HG03066 (cell line): ENCODE measurements at regions not wholly inside any gene's neighbourhood (a gene's known extent, or its start where the extent isn't known, plus 50 kb on each side); places are given as distances from the start of the nearest gene placed in this dataset.

Experiments used
- ATAC-seq: cut with Tn5 transposase; IDR thresholded peaks from one replicate; pipeline ENCODE4 v1.9.1; 2021; ENCODE audit warnings: low read depth; ENCODE audit not compliant: unreplicated experiment

DNA sequence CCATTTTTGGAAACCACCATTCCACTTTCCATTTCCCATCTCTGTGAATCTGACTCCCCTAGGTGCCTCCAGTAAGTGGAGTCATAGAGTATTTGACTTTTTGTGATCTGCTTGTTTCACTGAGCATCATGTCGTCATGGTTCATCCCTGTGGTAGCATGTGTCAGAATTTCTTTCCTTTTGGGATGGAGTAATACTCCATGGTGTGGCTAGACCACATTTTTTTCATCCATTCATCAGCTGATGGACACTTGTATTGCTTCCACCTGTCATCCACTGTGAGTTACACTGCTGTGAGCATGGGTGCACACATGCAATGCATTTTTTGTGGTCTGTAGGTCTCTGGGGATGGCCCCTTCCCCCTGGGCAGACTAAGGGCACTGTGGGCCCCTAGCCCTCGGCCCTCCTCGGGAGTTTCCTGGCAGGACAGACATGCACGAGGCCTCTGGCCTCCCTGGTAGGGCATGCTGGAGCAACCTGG lies 115.9 kb downstream of the GADD45G start:
- ATAC-seq: no peak

DNA sequence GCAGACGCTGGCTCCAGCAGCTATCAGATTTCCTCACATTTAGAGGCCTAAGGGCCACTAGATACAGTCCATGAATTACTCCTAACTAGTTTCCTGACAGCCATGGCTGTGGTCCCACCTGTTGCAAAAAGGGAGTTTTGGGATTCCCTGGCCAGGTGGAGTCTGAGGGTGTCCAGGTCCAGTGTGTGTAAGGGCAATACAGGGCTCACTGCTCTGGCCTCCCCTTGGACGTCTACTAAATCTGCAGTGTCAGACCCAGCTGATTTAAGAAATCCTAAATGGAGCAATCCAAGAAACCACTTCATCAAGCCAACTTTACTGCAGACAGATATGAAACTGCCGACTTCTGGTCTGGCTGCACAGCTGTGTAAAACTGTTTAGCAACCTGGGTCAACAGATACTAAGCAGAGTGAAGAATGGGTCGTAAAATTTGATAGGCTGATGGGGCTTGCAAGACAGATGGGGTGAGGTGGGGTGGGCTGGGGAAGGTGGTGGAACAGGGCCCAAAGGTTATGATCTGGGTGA lies 116.4 kb downstream of the GADD45G start:
- no peak for ATAC-seq

DNA sequence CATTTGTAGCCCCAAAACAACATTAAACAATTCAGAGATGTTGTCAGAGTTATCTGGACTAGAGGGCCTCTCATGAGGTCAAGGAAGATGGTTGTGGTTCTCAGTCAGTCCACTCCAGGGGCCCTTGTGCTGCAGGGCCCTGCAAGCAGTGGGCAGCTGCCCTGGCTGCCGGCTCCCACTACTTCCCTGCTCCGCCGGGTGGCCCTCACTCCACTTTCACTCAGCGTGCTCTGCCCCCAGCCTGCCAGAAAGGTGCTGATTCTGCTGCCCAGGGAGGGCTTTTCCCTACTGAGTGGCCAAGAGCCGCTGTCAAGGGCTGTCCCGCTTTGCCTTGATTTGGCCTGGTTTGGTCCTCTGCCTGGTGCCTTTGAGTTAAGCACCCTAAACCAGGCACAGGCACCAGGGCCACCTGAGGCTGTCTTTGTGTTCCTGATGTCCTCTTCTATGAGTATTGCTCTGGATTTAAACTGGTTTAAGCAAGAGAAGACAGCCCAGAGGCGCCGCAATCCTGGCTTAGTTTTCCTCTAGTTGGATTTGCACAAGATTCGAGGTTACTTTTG lies 117.2 kb downstream of the GADD45G start:
- ATAC-seq: no peak

DNA sequence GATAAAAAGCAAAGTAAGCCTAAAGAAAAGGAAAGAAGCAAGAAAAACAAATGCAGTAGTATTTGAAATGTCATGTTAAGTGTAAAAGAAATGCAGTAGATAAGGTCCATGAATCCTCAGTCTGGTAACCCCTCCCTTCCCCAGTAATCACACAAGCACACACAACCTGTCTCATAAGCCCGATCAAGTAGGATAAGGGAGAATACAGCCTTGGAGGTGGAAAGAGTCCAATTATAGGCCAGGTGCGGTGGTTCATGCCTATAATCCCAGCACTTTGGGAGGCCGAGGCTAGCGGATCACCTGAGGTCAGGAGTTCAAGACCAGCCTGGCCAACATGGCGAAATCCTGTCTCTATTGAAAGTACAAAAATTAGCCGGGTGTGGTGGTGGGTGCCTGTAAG lies 117.9 kb downstream of the GADD45G start:
- ATAC-seq: no peak

DNA sequence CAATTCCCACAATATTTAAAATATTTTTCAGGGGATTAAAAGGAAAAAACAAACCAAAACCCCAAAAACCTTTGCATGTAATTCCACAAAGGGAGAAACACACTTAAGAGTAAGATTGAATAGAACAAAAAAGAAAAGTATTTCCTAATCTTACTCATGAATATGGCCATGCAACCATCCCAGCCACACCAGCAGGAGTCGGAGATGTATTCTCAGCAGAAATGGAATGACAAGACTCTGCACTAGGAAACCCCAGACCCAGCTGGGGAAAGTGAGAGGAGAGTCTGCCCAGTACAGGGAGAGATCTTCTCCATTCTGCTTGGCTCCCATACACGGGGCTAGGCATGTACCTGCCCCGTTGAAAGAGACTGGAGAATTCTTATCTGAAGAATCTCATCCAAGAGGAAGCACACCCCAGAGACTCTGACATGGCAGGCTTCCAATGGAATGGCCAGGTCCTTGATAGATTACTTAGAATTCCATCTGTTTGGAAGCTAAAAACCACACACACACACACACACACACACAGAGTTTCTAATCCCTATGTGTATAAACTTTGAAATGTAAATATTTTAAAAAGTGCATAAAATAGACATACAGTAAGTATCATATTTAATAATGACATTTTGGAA lies 118.8 kb downstream of the GADD45G start:
- no peak for ATAC-seq

DNA sequence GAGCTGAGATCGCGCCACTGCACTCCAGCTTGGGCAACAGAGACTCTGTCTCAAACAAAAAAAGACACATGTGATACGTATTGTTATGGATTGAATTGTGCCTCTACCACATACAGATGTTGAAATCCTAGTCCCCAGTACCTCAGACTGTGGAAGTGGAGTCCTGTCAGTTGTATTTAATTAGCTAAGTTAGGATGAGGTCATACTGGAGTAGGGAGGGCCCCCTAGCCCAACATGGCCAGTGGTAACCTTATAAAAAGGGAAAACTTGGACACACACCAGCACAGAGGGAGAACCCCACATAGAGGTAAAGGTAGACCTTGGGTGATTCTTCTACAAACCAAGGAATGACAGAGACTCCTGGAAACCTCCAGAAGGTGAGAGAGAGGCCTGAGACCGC lies 119.8 kb downstream of the GADD45G start:
- no peak for ATAC-seq

DNA sequence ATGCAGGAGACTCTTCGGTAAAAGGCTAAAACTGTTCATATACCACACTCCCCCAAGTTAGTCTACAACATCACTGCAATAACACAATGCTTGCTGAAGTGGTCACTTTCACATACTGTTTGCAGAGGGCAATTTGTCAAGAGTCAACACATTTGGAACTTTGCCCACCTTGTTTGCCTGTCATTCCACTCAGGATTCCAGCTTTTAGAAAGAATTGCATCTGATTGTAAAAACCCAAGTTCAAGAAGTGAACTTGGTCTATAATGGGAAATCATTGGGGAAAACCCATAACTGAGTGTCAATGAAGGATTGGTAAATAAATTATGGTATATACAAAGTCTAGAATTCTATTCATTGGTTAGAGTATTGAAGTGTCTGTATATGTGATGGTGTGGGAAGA lies 120.5 kb downstream of the GADD45G start:
- no peak for ATAC-seq

DNA sequence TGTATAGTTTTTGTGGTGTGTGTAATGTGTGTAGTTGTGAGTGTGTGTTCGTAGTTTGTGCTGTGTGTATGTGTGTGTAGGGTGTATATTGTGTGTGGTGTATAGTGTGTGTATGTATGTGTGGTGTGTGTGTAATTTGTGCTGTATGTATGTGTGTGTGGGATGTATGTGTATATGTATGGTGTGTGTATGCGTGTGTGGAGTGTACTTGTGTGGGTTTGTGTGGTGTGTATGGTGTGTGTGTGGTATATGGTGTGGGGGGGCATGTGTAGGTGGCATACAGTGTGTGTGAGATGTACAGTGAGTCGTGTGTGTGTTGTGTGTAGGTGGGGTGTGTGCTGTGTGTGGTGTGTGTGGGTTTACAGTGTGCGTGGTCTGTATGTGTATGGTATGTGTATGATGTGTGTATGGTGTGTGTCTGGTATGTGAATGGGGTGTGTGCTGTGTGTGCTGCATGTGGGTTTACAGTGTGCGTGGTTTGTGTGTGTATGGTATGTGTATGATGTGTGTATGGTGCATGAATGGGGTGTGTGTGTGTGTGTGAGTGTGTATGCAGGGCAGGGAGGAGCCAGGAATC lies 125.2 kb downstream of the GADD45G start:
- ATAC-seq: no peak

DNA sequence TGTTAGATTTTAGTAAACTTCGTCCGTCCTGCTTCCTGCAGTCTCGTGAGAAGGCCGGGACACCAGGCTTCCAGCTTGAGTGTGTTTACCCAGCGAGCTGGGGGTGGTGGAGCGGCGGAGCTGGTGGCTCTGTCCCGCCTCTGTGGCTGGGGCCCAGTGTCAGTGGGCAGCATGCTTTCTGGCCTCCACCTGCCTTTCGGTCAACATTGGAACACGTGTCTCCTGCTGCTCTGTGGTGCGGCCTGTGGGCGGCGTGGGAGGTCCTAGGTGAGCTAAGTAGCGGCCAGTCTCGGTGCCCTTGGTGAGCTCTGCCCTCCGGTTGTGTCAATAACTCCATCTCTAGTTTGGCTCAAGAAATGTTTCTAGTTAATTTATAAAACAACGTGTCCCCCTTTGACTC lies 125.9 kb downstream of the GADD45G start:
- ATAC-seq: no peak

DNA sequence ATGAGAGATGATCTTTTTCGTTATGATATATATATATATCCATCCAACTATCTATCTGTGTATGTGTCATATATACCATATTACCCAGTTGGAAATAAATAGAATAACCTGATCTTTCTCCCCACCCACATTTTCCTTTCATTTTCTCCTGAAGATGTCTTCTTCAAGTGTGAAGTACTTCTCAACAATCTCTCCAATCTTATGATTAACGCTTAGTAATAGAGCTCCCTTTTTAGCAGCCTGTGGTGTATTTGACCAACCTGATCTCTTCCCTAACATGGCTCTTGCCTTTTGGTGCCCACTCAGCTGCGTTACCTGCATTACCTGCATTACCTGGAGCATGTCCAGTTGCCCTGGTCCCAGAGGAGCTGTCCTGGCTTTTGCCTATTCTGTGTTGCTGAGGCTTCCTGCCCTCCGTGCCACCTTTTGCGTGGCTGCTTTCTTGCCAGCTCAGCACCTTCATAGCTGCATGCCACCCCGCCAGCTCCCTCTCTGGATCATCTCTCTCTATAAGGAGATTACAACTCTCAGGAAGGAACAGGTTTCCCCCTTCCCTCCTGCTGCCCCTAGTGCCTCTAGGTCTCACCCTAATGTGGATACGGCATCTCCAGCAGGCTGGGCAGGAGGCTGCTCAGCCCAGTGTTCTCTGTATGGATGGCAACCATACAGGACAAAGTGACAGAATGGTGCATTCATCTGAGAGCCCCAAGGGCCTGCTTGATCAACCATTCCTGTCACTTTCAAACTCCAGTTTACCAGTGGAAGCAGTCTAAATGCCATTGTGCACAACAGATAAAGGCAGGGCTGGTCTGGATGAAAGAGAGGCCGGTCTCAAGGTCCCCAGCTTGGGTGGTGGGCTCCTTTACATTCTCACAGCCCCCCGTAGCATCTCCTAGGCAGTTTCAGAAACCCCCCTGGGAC lies 126.7 kb downstream of the GADD45G start:
- no peak for ATAC-seq

DNA sequence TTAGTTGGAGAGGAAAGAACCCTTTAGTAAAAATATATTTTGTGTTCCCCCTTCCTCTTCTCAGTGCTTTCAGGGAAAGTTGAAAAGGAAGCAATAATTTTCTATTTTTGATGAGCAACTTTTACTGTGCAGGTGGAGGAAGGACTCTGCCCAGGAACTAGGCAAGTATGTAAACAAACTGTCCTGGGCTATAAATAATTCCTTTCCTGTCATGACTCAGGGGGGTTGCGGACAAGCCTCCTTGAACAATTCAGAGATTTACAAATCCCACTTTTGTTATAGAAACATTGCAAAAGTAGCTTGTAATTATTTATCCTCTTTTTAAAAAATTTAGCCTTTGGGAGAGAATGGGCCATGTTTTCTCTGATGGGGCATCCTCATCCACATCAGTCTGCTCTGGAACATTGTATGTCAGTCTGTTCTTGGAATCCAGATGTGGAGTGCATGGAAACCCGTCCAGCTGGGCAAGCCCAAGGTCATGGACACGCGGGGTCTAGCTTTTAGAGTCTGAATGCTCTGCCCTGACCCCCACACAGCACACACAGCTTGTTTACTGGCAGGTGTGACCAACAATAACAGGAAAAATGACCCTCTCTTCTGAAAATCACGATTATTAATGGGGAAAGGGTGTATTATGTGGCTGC lies 127.6 kb downstream of the GADD45G start:
- ATAC-seq: no peak

DNA sequence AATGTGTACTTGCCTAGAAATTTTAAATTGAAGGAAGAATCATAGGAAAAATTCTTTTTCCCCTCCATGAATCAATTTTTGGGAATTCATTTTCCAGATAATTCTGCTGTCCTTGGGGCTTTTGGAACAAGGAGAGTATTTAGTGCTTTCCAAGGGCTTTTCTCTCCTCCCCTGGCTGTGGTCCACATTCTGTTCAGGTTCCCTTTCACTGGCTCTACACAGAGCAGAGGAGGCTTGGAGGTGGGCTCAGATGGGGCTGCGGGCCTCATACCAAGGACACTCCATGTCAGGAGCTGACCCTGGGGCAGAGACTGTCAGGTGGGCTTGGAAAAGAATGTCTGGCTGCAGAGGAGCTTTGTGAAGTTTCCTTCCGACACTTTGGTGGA lies 128.1 kb downstream of the GADD45G start:
- no peak for ATAC-seq

DNA sequence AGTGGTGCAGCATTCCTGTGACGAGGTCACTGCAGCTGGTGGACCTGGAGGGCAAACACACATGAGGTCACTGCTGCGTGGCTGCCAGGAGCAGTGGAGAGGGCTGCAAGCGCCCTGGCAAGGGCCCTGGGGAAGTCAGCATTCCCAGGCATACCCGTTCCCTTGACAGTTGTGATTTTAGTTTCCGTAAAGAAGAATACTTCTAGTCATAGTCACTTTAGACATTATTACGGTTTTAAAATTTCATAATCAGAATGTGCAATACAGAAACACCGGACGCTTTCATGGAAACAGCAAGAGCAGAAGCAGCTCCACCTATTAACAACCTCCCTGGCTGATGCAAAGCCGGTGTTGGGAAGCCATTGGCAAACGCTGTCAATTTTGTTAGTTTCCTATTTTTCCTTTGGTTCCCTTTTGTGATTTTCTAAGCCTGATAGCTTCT lies 129.8 kb downstream of the GADD45G start:
- ATAC-seq: no peak

DNA sequence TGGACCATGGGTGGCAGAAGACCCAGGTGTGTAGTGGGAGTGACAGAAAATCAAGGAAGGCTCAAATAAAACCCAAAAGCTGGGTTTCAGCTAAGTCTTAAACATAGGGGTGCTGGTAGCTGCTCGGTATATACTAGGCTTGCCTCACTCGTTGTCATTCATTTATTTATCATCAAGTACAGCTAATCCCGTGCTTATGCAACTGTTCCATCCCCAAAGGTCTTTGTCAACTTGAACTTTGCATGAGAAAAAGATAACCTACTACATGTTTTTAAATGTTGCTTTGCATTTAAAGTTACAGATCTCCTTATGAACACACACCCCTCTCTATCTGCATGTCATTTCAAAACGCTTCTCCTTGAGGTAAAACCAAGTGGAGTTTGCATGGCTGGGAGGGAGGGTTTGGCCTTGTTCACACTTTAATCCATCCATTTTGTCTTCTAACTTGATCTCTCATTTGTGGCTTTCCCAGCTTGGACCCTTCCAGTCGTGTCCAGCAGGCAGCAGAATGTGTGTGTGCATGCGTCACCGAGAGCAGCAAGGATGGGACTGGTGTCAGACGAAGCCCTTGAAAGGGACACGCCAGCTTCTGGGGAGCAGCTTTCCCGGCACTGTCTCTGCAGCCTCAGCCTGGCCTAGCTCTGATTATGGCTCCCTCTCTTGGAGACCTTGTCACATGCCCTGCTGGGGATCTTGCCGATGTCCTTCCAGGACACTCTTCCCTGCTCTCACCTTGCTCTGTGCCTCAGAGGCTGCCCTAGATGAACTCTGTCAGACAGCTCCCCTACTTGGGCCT lies 133.5 kb downstream of the GADD45G start:
- ATAC-seq: no peak

DNA sequence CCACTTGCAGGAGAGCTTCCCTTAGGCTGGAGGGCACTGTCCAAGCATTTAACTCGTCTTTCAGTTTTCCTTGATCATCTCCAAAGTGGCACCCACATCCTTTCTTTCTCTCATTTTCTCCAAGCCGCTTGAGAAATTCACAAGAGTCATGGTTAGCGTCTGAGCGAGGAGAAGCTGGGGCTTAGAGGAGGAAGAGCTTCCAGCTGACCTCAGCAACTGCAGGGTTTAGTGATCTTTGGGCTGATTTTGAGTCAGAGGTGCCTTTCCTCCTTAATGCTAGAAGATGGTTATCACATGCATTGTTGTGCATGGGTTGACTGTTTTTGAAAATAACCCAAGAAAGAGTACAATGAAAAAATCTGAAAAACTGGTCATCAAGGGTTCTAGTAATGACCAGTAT lies 134.7 kb downstream of the GADD45G start:
- ATAC-seq: no peak

DNA sequence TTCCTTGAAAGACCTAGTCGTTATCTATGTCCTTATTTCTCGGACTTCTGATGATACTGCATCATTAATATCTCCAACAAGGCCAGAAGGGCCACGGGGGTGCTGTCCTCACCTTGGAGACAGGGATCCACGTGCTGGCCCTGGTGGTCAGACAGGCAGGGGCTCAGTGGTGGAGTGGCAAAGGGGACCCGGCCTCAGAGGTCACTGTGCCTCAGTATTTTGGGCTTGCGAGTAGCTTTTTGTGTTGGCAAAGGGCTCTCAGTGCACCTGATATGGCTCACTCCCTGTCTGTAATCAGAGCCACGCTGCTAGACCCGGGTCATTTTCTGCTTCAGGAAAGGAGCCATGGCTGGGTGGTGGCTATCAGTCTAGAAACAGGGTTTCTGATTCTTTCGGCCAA lies 135.1 kb downstream of the GADD45G start:
- no peak for ATAC-seq

DNA sequence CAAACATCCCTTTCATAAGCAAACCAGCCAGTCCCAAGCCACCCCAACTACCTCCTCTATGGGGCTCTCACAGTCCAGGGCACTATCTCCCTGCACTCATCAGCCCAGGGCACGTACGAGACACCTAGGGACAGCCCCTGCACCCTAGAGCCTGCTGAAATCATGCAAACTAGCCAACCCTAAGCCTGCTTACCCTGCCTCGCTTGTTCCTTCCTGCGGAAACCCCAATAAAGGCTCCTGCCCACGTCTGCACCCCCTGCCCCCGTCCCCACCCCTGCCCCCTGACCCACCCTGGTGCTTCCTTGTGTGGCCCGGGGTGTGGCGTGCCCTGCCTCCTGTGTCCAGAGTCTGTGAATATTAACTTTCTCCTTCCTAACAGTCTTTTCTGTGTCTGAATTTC lies 135.9 kb downstream of the GADD45G start:
- ATAC-seq: peak; percentile 63

DNA sequence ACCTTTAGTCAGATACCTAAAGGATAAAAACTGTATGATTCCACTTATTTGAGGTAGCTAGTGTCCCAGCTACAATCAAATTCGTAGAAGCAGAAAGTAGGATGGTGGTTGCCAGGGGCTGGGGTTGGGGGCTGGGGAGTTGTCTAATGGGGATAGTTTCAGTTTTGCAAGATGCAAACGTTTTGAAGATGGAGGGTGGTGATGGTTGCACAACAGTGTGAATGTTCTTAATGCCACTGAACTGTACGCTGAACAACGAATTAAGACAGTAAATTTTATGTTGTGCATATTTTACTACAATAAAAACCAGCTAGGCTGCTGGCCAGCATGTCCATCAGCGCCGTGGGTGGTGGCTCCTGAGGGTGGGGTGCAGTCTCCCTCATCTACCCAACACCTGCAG lies 137.8 kb downstream of the GADD45G start:
- no peak for ATAC-seq

DNA sequence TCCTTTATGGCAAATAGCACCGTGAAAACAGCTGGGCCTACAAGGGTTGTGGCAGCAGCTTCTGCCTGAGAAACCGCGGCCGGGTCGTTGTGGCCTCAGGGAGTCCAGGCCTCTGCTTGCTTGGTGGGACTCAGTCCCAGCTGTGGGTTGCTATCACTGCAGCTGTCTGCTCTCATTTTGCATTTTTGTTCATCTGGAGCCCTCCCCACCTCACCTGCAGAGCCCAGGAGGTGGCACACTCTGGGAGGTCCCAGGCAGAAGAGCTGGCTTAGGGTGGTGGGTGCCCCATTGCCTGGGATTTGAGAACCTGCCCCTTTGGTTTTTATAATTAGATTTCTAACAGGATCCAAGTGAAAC lies 138.4 kb downstream of the GADD45G start:
- peak; percentile 51 for ATAC-seq
